Kidney glomerular epithelial cell (primary cell): ENCODE measurements at regions not wholly inside any gene's neighbourhood (a gene's known extent, or its start where the extent isn't known, plus 50 kb on each side); places are given as distances from the start of the nearest gene placed in this dataset.
"Not testable (repeated sequence)": the region's sequence is repeated elsewhere in the genome, so short reads cannot be mapped to it uniquely, and the experiment has no call there.

Experiments
- DNase-seq: peaks from one replicate; lab custom pipeline; 2025; lab: John Stamatoyannopoulos, UW

DNA sequence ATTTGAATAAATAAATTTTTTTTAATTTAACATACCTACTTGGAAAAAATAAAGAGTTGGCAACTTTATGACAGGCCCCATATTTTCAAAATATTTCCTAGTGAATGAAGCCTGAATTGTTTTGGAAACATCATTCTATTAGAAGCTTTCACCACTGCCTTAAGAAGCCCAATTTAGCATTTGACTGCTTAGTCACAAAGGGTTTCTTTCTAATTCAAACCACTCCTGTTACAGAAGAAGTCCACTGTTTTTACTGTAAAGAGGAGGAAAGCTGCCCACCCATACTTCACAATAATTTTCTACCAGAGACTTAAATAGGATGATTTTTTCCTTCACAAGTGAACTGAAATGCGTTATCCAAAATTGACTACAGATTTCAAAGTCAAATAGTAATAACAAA is 534.6 kb upstream of the PTBP2 start:
- no peak for DNase-seq

DNA sequence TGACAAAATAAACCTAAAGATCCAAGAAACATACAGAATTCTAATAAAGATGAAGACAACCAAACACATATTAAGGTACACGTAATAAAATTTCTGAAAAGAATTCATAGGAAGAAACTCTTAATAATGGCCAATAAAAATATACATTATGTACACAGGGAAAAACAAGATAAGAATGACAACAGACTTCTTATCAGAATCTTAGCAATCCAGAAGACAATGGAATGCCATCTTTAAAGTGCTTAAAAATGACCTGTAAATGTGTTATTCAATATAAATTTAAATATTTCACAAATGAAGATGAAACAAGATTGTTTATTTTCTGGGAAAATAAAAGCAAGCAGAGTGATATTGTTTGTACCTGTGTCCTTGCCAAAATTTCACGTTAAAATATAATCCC is 530.4 kb upstream of the PTBP2 start:
- no peak for DNase-seq

DNA sequence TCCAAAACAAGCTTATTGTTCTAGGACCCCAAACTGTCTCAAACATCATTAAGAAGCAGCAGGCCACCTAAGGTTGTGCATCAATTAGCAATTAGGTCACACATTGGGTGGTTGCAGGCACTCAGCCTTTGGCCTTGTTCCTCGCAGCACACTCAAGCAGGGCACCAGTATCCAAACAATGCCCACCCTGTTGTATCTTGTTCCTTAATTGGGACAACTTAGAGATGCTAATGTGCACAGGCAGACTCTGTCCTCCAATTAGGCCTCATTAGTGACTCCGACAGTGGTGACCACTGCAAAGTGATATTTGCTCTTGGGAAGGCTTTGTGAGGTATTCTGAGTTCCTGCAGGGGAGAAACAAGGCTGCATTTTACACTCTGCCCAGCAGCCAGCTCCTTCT is 515.1 kb upstream of the PTBP2 start:
- no peak for DNase-seq

DNA sequence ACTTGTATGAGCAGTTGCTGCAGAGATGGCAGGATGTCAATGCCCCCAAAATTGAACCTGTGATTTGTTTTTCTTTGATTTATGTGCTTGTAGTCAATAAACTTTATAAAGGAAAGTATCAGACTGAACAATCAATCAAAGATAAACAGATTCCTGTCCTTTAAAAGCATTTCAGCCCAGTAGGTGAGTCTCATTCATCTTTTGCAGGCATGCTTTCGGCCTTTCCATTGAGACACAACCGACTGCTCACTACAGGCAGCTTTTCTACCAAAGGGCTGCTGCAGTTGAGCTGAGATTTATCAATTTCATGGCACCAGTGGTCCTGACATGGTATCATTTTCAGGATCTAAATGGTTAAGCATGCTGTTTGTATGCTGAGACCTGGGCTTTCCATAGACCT is 513.6 kb upstream of the PTBP2 start:
- DNase-seq, result no peak

DNA sequence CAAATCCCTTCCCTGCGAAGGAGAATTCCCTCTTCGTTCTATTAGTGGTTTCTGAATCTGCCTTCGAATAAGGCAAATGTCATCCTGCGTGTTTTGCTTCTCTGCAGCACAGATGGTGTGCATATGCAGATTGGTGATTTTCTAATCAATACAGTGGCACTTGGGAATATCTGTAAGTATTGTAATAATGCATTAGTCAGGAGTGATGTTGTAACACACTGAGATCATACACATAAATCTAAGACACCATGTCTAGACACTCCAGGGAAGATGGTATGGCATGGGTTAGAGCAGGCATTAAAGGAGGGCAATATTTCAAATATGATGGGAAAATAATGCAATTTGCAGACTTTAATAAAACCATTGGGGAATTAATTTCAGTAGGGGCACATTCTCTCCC is 513.2 kb upstream of the PTBP2 start:
- DNase-seq, result no peak

- DNase-seq, result no peak
Measured at GRCh38 chr1:96210054-96210453, 511.5 kb upstream of the PTBP2 start.

DNA sequence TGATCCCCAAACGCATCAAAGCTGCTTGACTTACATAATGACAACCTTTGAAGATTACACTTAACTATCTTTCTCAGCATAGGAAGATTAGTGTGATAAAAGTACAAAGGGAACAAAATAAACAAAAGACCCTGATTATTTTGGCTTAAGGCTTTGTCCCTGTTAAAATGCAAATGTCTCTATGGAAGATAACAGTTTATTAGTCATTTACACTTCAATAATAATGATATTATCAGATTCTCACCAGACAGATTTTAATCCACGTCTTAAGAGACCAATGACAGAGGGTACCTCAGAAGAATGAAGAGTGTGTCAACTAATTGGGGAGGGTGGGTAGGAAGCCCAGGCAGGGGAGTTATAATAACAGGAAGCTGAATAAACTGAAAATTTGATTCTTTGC is 510.4 kb upstream of the PTBP2 start:
- DNase-seq, result no peak

- DNase-seq, result no peak
Measured at GRCh38 chr1:96214982-96215381, 506.6 kb upstream of the PTBP2 start.

- no peak for DNase-seq
Measured at GRCh38 chr1:96220651-96221050, 500.9 kb upstream of the PTBP2 start.

DNA sequence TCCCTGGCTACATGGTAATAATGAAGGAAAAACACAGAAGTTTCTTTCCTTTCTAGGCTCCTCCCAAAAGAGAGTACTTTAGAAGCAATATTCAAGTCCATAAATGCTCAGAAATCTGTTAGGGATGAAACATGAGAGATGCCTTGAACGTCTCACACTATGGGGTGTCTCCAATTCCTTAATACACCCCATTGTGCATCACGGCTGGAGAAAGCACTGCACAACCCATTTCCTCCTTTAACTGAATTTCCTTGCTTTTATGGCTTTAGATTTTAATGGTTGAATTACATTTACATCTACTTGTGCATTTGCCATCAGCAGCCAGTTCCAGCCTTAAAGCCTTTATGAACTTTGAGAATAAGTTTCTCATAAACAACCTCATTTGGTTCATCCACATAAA is 498.9 kb upstream of the PTBP2 start:
- no peak for DNase-seq

- not testable (repeated sequence) for DNase-seq
Measured at GRCh38 chr1:96224229-96224628, 497.4 kb upstream of the PTBP2 start.

DNA sequence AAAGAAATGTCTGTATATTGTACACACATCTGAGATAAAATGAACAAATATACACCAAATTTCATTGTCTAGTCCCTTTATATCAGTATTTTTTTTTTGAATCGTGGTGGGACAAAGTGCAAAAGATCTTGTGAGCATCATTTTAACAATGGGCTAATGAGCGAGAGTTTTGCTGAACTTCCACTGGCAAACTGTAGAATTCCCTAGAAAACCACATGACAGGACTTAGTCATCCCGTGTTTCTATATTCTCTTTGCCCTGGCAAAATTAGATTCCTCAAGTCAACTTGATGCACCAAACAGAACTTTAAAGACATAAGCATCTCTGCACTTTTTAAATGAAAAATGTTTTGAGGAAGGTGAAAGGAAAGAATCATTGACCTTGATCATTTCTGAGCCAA is 488.2 kb upstream of the PTBP2 start:
- no peak for DNase-seq

DNA sequence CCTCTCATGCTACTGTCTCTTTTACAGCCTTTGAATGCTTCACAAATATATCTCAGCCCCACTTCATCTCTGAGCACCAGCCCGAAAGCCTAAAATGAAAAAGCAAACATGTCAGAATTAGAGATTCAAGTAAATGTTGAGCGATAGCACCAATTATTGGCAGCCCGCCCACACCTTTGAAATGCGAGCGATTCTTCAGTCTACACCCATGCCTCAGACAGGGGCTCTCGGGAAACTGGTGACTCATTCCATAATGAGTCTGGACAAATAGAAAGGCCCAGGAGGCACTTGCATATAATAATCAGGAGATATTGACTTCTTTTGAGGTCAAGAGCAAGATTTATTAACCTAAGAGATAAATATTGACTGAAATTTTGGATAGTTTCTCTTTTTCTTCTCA is 487.3 kb upstream of the PTBP2 start:
- no peak for DNase-seq

- DNase-seq, result peak; percentile 47
Measured at GRCh38 chr1:96236156-96236739, 485.3 kb upstream of the PTBP2 start.

- DNase-seq, result no peak
Measured at GRCh38 chr1:96238426-96238825, 483.2 kb upstream of the PTBP2 start.

DNA sequence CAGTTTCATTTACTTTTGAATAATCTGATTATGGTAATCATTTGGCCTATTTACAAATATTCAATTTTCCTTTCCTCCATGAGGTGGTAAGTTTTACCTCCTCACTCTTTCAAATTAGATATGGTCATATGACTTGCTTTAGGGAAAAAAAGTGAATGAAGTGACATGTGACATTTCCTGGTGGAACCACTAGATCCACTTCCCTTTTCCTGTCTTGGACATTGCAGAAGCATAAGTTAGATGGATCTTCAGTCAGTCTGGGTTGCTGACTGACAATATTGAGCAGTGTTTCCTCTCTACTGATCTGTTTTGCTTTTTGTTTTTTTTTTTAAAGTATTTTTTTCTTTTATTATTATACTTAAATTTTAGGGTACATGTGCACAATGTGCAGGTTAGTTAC is 481.1 kb upstream of the PTBP2 start:
- DNase-seq, result no peak

DNA sequence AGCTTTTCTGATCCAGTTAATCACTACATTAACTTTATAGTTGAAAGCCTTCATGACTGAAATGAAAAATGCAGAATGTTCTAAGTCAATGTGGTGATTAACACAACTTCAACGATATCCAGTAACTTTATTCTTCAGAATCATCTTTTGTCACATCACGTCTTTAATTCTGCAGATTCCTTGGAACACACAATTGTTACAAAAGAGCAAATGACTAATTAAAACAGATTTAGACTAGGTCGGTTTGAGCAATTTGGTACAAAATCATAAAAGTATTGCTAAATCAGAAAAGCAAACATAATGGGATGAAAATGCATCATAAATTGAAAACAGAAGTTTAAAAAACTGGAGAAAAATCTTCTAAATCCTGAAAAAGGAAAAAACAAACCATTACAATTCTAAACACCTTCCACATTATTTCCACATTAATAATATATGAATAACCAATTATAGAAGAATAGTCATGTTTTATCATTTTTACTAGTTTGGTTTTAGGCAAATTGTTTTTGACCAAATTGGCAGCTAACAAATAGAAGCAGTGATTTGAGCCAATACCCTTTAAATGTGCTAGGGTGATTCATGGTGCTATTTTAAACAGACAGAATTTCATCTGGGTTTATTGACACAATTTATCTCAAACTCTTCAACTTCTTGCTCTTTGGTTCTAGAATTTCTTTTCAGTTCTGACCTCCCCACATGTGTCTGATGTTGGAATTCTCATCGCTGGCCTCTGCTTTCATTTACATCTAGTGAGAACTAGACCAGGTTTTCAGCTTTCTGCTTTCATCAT is 468.1 kb upstream of the PTBP2 start:
- no peak for DNase-seq

- no peak for DNase-seq
Measured at GRCh38 chr1:96256130-96256790, 465.3 kb upstream of the PTBP2 start.

GRCh38 chr1:96259399-96259798 is 462.2 kb upstream of the PTBP2 start:
- DNase-seq, result no peak

DNA sequence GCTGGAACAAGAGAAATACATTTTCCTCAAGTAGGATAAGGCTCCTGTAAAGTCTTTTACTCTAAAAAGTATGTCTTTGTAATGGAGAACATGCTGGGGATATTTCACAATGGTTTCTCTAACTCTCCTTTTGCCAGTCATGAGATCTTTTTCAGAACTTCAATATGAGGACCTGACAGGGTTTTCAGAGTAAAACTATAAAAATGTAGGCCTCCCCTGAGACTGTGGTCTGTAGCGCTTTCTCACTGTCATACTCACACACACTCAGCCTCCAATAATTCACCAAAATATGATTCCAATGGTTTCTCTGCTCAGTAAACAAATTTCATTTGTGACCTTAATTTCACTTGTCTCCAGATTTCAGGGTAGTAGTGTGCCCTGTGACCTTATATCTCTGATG is 440.1 kb upstream of the PTBP2 start:
- no peak for DNase-seq

DNA sequence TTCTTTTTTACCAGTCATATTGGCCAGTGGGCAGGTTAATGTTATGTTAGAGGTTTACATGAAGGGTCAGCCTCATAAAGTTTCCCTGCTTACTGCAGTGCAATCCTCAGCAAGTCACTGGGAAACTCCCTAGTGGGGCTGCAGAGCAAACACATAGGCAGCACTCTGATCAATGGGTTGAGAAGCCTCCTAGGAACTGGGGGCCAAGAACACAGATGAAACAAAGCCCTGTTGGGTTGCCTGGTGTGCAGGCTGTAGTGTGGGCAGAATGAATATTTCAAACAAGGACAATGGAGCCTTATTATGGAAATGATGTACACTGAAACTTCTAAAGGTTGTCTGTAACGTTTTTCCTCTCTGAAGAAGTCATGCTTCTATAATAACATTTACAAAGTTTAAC is 431.6 kb upstream of the PTBP2 start:
- DNase-seq, result no peak

GRCh38 chr1:96290801-96291200 is 430.8 kb upstream of the PTBP2 start:
- DNase-seq, result no peak

DNA sequence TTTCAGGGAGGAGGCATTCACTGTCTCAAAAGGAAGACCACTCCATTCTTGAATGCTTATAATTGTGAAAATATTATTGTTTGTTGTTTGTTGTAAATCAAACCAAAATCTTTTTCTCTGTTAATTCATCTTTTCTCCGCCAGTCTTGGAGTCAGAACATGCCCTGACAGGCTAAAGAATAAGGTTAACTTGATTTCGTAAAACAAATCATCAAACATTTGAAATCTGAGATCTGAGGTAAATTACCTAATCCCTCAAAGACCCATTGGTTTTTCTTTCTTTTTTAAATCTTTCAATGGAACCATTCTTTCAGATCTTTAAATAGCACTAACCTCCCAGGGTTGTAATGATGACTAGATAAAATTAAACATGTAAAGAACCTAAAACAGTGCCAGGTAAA is 430.1 kb upstream of the PTBP2 start:
- no peak for DNase-seq

- no peak for DNase-seq
Measured at GRCh38 chr1:96292141-96292540, 429.4 kb upstream of the PTBP2 start.
